IPS DF 6.9 (cell line): ENCODE measurements at regions not wholly inside any gene's neighbourhood (a gene's known extent, or its start where the extent isn't known, plus 50 kb on each side); places are given as distances from the start of the nearest gene placed in this dataset.

Source experiments
- DNase-seq: peaks from one replicate; pipeline ENCODE4 v3.0.0-alpha.2; 2013; ENCODE audit warnings: low read depth, low spot score
- H3K27ac ChIP-seq: one replicate; pipeline ENCODE4 v1.5.1; 2013; ENCODE audit warnings: low read length, control low read depth
- H3K27me3 ChIP-seq: 2 replicates; pipeline ENCODE4 v1.6.1; 2013; ENCODE audit warnings: mild to moderate bottlenecking, low read length; ENCODE audit not compliant: control insufficient read depth, insufficient read depth
- H3K36me3 ChIP-seq: 2 replicates; pipeline ENCODE4 v1.6.1; 2013; ENCODE audit warnings: low read length; ENCODE audit not compliant: control insufficient read depth, insufficient read depth
- H3K4me1 ChIP-seq: 2 replicates; pipeline ENCODE4 v1.6.1; 2013; ENCODE audit warnings: low read length; ENCODE audit not compliant: control insufficient read depth, insufficient read depth
- H3K4me3 ChIP-seq: 2 replicates; pipeline ENCODE4 v1.5.1; 2013; ENCODE audit warnings: mild to moderate bottlenecking, low read length
- H3K9me3 ChIP-seq: 2 replicates; pipeline ENCODE4 v1.6.1; 2013; ENCODE audit warnings: low read length, inconsistent platforms; ENCODE audit not compliant: control insufficient read depth, insufficient read depth
- WGBS: extraction: QIAGEN DNeasy Blood & Tissue Kit; methylation state at CpG from one replicate; pipeline ENCODE4 v1.1.7; 2013; ENCODE audit warnings: mixed read lengths, missing lambda C conversion rate; ENCODE audit not compliant: insufficient read length, insufficient coverage; 5-methylcytosine and 5-hydroxymethylcytosine counted together

DNA sequence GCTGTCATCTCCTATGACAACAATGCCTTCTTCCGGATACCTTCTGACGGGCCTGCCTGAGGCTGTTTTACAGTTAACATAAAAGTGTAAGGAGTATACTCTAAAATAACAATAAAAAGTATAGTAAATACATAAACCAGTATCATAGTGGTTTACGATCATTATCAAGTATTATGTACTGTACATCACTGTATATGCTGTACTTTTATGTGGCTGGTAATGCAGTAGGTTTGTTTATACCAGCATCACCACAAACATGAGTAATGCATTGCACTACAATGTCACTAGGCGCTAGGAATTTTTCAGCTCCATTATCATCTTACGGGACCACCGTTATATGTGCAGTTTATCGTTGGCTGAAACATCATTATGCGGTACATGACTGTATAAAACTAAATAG is 76.5 kb downstream of the VEGFA start:
- no CpG with 5 or more reads among the region's 8 CpGs for WGBS
- Histone ChIP-seq H3K27ac (no peak overlapping the region), H3K4me1 (peaks cover 4% of the 10 kb centered on the region), H3K9me3 (no peaks in the 10 kb centered on the region), H3K4me3 (no peak overlapping the region), H3K36me3 (no peaks in the 10 kb centered on the region), H3K27me3 (no peaks in the 10 kb centered on the region)
- no peak for DNase-seq

DNA sequence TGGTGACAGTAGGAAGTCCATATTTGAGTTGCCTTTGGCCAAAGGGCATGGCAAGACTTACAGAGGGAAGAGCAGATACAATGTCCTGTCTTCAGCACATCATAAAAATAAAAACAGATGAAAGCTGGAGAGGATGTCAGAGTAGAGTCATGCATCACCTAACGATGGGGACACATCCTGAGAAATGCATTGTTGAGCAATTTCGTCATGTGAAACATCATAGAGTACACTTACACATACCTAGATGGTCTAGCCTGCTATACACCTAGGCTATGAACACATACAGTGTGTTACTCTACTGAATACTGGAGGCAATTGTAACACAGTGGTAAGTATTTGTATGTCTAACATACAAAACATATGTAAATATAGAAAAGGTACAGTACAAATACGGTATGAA is 75.6 kb downstream of the VEGFA start:
- Histone ChIP-seq H3K4me1 (no peaks in the 10 kb centered on the region), H3K4me3 (no peak overlapping the region), H3K9me3 (no peaks in the 10 kb centered on the region), H3K36me3 (no peaks in the 10 kb centered on the region), H3K27ac (no peak overlapping the region), H3K27me3 (no peaks in the 10 kb centered on the region)
- no CpG with 5 or more reads among the region's 3 CpGs for WGBS
- DNase-seq, result no peak

DNA sequence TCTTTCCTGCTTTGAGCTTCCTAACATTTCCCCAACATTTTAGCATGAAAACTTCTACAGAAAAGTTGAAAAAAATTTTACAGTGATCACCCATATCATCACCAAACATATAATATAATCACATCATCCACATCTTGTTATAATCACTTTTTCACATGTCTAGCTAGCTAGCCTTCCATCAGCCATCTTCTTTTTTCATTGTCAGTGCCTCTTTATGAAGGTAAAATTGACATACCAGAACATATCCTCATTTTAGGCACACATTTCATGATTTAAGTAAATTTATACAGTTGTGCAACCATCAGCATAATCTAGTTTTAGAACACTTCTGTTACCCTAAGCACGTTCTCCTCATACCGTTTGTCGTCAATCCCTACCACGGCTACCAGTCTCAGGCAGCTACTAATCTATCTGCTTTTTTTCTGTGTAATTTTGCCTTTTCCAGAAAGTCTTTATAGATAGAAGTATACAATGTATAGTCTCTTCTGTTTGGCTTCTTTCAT is 73.7 kb downstream of the VEGFA start:
- no peak overlapping the region for H3K27ac ChIP-seq
- no peak for DNase-seq
- H3K27me3 ChIP-seq, result no peaks in the 10 kb centered on the region
- H3K36me3 ChIP-seq, result no peaks in the 10 kb centered on the region
- no CpG with 5 or more reads among the region's 4 CpGs for WGBS
- no peaks in the 10 kb centered on the region for H3K4me1 ChIP-seq
- H3K4me3 ChIP-seq, result no peak overlapping the region
- H3K9me3 ChIP-seq, result no peaks in the 10 kb centered on the region

DNA sequence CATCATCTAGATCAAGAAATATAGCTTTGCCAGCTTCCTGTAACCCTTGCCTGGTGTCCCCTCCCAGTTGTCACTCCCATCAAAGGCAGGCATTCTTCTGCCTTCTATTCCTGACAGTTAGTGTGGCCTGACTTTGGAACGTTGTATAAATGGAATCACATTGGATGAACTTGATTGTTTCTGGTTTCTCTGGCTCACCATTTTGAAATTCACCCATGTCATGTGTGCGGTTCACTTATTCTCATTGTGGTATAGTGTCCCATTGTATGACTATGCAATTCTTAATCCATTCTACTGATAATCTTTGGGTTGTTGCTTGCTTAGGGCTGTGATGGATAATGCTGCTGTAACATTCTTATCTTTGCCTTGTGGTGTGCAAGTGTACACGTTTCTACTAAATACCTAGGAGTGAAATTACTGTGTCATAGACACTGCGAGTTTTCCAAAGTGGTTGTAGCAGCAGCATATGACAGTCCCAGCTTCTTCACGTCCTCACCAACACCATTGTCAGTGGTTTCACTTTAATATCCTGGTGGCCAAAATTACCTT is 73.2 kb downstream of the VEGFA start:
- no peaks in the 10 kb centered on the region for H3K36me3 ChIP-seq
- no peak overlapping the region for H3K27ac ChIP-seq
- no peaks in the 10 kb centered on the region for H3K27me3 ChIP-seq
- DNase-seq, result no peak
- WGBS, result no CpG with 5 or more reads among the region's 5 CpGs
- no peaks in the 10 kb centered on the region for H3K9me3 ChIP-seq
- H3K4me1 ChIP-seq, result no peaks in the 10 kb centered on the region
- H3K4me3 ChIP-seq, result no peak overlapping the region

DNA sequence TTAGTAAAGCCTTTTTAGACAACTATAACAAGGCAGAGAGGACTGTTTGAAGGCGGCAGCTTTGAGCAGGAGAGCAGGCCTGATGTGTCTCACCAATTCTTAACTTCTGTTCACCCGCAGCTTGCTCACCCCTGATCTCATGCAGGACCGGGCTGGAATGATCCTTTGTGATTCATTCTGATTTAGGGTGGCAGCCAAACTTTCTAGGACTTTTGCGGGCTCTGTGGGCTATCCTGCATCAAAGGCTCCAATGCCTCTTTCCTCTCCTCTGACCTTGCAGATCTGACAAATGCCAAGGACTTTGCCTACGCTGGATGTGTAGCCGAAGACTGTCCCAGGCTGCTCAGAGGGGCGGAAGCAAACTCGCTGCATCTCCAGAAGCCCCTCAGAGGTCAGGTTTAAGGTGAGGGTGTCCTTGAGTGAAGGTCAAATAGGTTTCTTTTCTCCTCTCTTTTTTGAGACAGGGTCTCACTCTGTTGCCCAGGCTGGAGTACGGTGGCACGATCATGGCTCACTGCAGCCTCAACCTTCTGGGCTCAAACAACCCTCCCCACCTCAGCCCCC is 72.3 kb downstream of the VEGFA start:
- DNase-seq, result no peak
- no peaks in the 10 kb centered on the region for H3K36me3 ChIP-seq
- no peaks in the 10 kb centered on the region for H3K9me3 ChIP-seq
- no peaks in the 10 kb centered on the region for H3K4me1 ChIP-seq
- no peaks in the 10 kb centered on the region for H3K27me3 ChIP-seq
- H3K27ac ChIP-seq, result no peak overlapping the region
- H3K4me3 ChIP-seq, result no peak overlapping the region
- WGBS, result no CpG with 5 or more reads among the region's 10 CpGs

DNA sequence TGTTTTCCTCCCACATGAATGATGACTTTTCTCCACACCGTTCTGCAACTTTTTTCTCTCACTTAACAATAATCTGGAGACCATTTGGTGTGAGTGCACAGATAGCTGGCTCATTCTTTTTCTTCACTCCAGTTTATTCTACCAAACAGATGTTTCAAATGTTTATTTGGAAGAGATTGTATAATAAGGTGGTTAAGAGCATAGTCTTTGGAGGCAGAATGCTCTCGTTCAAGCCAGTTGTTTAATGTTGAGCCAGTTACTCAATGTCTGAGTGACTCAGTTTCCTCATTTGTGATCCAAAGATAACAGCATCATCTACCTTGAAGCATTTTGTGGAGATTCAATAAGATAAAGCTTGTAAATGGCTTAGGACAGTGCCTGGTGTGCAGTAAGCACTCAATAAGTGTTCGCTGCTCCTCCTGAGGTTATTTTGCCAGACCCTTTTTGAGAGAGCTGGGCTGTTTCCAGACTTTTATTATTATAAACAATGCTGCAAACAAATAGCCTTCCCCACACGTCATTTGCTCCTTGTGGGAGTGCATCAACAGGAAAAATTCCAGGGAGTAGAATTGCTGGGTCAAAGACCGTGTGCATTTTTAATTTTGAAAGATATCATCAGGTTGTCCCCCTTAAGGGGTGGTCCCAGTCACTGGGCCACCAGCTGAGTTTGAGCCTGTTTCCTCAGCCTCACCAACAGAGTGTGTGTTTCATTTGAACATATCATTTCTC is 70.6 kb downstream of the VEGFA start:
- Histone ChIP-seq H3K36me3 (no peaks in the 10 kb centered on the region), H3K4me3 (no peak overlapping the region), H3K27me3 (no peaks in the 10 kb centered on the region), H3K9me3 (no peaks in the 10 kb centered on the region), H3K4me1 (no peaks in the 10 kb centered on the region), H3K27ac (no peak overlapping the region)
- no CpG with 5 or more reads among the region's 5 CpGs for WGBS
- no peak for DNase-seq

DNA sequence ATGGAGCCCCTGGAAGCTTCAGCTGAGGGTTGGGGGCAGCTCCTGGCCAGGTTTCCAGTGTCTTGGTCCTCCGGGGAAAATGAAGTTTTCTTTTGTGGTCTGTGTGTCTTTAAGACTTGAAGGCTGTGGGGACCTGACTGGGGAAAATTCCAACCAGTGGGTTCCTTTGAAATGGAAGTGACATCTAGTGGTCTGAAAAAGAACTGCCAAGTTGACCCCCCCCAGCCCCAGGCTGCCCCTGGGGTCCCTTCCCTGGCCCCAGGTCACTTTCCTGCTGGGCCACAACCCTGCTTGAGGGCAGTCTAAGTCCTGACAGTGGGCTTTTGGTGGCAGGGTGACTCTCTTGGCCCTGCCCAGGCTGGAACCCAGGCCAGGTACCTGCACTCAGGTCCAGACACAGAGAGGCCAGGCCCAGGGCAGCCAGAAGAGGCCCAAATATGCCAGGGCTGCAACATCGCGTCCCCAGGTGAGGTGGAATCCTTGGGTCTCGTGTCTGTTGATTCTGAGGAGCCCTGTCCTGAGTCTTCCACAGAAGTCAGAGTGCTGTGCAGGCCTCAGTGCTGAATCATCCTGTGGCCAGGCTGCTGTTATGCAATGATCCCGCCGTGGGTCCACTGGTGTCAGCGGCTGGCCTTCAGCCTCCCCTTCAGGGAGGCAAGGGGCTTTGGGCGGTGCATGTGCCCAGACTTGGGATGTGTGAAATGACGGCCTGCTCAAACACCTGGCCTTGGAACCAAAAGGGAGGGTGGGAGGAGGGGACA is 68.4 kb downstream of the VEGFA start:
- Histone ChIP-seq H3K9me3 (no peaks in the 10 kb centered on the region), H3K27me3 (no peaks in the 10 kb centered on the region), H3K36me3 (no peaks in the 10 kb centered on the region), H3K4me1 (no peaks in the 10 kb centered on the region), H3K27ac (no peak overlapping the region), H3K4me3 (no peak overlapping the region)
- no peak for DNase-seq
- WGBS, result no CpG with 5 or more reads among the region's 9 CpGs

DNA sequence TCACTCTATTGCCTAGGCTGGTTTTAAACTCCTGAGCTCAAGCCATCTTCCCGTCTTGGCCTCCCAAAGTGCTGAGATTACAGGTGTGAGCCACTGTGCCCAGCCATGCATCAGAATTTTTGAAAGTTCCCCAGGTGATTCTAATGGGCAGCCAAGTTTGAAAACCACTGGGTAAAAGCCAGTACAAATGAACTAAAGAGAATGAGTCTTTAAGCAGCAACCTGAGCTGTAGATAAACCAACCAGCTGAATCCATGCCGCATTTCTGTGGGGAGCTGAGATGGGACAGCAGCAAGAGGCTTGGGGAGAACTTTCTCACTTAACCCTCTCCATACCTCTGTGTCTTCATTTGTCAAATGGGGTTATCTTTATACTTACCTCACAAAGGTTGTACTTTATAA is 67.5 kb downstream of the VEGFA start:
- no CpG with 5 or more reads among the region's 2 CpGs for WGBS

DNA sequence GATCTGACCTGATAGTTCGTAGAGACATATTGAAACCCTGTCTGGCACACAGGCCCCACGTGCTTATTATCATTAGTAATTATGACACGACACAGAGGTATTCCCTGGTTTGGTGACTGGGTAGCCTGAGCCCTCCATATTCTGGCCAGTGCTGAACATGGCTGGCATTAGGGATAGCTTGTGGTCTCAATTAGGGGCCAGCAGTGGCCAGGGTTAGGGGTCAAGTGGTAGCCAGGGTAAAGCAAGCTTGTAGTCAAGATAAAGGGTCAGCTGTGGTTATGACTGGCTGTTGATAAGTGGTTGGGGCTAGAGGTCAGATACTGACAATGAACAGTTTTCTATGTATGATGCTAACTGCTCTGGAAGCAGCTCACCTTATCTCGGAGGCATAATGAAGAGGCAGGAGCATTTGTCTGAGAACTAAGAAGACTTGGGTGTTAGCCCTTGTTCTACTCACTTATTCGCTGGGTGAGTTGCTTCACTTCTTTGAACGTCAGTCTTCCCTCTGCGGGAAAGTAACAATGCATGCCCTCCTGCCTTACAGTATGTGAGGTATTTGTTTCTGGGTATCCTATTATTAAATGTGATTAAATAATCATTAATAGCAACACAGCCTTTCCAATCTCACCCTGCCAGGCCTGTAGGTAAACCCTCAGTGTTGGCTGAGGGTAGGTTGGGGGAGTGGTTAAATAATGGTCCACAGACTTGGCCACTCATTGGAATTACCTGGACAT is 66.7 kb downstream of the VEGFA start:
- Histone ChIP-seq H3K36me3 (no peaks in the 10 kb centered on the region), H3K27me3 (no peaks in the 10 kb centered on the region), H3K4me3 (no peak overlapping the region), H3K27ac (no peak overlapping the region), H3K4me1 (no peaks in the 10 kb centered on the region), H3K9me3 (no peaks in the 10 kb centered on the region)
- no CpG with 5 or more reads among the region's 7 CpGs for WGBS
- no peak for DNase-seq

More for the DNA sequence above, 67.5 kb downstream of the VEGFA start:
- DNase-seq, result no peak
- Histone ChIP-seq H3K4me1 (no peaks in the 10 kb centered on the region), H3K27me3 (no peaks in the 10 kb centered on the region), H3K9me3 (no peaks in the 10 kb centered on the region), H3K4me3 (no peak overlapping the region), H3K27ac (no peak overlapping the region), H3K36me3 (no peaks in the 10 kb centered on the region)
